ENCODE measurements at regions not wholly inside any gene's neighbourhood (a gene's known extent, or its start where the extent isn't known, plus 50 kb on each side); places are given as distances from the start of the nearest gene placed in this dataset.

DNA sequence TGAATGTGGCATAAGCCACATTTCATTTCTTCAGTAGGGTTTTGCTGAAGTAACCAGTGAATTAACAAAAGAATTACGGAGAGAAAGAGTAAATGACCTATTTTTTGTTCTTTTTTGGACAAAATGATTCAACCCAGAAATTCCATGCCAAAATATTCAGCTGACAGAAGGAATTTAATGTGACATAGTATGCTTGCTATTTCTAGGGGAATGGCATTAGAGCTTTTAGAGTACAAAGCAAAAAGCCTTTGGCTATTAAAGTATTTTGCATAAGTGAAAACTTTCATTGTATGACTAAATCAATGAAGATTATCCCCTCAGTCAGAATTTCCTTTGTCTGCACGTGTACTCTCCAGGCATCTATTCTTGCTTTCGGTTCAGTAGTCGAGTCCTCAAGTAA is 465.3 kb downstream of the COG6 start:
- intact Hi-C loops (cut with micrococcal nuclease; ENCODE audit: unreplicated experiment) (no loop called here), in situ Hi-C loops (cut with MboI) (no loop called here)
- ATAC-seq (no peak), DNase-seq (ENCODE audit: low read depth, low spot score) (no peak), FAIRE-seq (no peak)
- H3K4me2 ChIP-seq (ENCODE audit: control insufficient read depth, insufficient read depth): no peak overlapping the region
- CTCF ChIA-PET: interaction anchor here (0.8 to 1.4 kb wide), 3 partner anchors 9 to 263 kb away, joined by 3 to 4 read pairs (median 3); no protein-coding TSS in a partner anchor
- SMC1A ChIA-PET (ENCODE audit: uncharacterized antibody, unreplicated experiment): no interaction called here
- 50% methylated on average over 4 of the region's 4 CpGs for WGBS (ENCODE audit: insufficient coverage, insufficient replicate concordance, low lambda C conversion rate, missing lambda C conversion rate)
- no peak overlapping the region for H2AFZ ChIP-seq (ENCODE audit: control insufficient read depth, low read depth, low read length)
- H3K27me3 ChIP-seq (replicated peaks in 1 of 2; ENCODE audit: control insufficient read depth in 2 of 2, insufficient read depth in 2 of 2, low read length in 1 of 2): peaks cover 0 to 2% of the 10 kb centered on the region in 2 experiments; a peak in 1 of 4 replicates
- H3K79me2 ChIP-seq (ENCODE audit: control insufficient read depth, insufficient read depth, low read length): no peaks in the 10 kb centered on the region
- POLR2A ChIA-PET: no interaction called here
- TF ChIP-seq CHD2 (IDR thresholded peaks at IDR 0.05; ENCODE audit: borderline replicate concordance, low read depth, low read length) (no peak), CHD4 (IDR thresholded peaks at IDR 0.05) (no peak), NFXL1 (IDR thresholded peaks at IDR 0.05; ENCODE audit: borderline replicate concordance) (no peak), YY1 (IDR thresholded peaks at IDR 0.05; ENCODE audit: low read depth, low read length) (no peak), NR2C1 (IDR thresholded peaks at IDR 0.05) (no peak), DPF2 (IDR thresholded peaks at IDR 0.05) (no peak)
- H3K9ac ChIP-seq (ENCODE audit: control insufficient read depth, insufficient read depth, low read length): no peak overlapping the region
- H3K4me1 ChIP-seq (ENCODE audit: control insufficient read depth, insufficient read depth, low read length): no peaks in the 10 kb centered on the region
- H4K20me1 ChIP-seq (ENCODE audit: control insufficient read depth, insufficient read depth): no peaks in the 10 kb centered on the region
- no peaks in the 10 kb centered on the region for H3K36me3 ChIP-seq (ENCODE audit: control insufficient read depth in 2 of 2, insufficient read depth in 2 of 2, low read length in 1 of 2)
- H3K27ac ChIP-seq (ENCODE audit: control insufficient read depth, insufficient read depth): no peak overlapping the region
- RAD21 ChIA-PET (ENCODE audit: unreplicated experiment): no interaction called here
- no TSS peak for BruUV-seq (replicated peaks)
- peaks cover 2% of the 10 kb centered on the region; the same call in 1 of the 3 replicates for H3K9me3 ChIP-seq (replicated peaks; ENCODE audit: control insufficient read depth, insufficient read depth, low read length)
- no peak overlapping the region for H3K4me3 ChIP-seq

DNA sequence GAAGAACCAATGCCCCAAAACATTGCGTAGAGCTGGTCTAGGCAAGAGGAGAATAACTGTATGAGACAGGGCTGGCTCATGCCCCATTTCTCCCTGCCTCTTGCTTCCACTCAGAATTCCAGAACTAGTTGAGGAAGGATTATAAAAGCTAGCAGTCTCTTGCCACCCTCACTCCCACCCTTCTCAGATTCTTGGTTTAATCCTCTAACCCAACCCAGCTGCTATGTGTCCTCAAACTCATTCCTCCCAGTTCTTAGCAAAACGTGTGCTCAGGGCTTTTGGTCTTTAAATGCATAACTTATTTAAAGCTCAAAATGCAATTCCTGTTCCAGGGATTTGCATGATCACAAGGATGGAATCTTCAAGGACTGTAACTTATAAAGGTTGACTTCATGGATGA is 466.3 kb downstream of the COG6 start:
- SMC1A ChIA-PET (ENCODE audit: uncharacterized antibody, unreplicated experiment): no interaction called here
- Histone ChIP-seq H3K4me3 (no peak overlapping the region), H3K9me3 (replicated peaks; ENCODE audit: control insufficient read depth, insufficient read depth, low read length) (peaks cover 2% of the 10 kb centered on the region; the same call in 1 of the 3 replicates), H3K9ac (ENCODE audit: control insufficient read depth, insufficient read depth, low read length) (no peak overlapping the region), H3K27me3 (replicated peaks in 1 of 2; ENCODE audit: control insufficient read depth in 2 of 2, insufficient read depth in 2 of 2, low read length in 1 of 2) (0 out of 4 replicates have a peak, but pooled peaks cover 0 to 2% of the 10 kb centered on the region in 2 experiments), H2AFZ (ENCODE audit: control insufficient read depth, low read depth, low read length) (no peak overlapping the region), H3K4me2 (ENCODE audit: control insufficient read depth, insufficient read depth) (no peak overlapping the region), H3K27ac (ENCODE audit: control insufficient read depth, insufficient read depth) (no peak overlapping the region), H3K79me2 (ENCODE audit: control insufficient read depth, insufficient read depth, low read length) (no peaks in the 10 kb centered on the region), H3K4me1 (ENCODE audit: control insufficient read depth, insufficient read depth, low read length) (no peaks in the 10 kb centered on the region), H3K36me3 (ENCODE audit: control insufficient read depth in 2 of 2, insufficient read depth in 2 of 2, low read length in 1 of 2) (no peaks in the 10 kb centered on the region), H4K20me1 (ENCODE audit: control insufficient read depth, insufficient read depth) (no peaks in the 10 kb centered on the region)
- in situ Hi-C loops (cut with MboI) (no loop called here), intact Hi-C loops (cut with micrococcal nuclease; ENCODE audit: unreplicated experiment) (no loop called here)
- ATAC-seq (no peak), FAIRE-seq (no peak), DNase-seq (ENCODE audit: low read depth, low spot score) (no peak)
- 47% methylated on average over 2 of the region's 2 CpGs for WGBS (ENCODE audit: insufficient coverage, insufficient replicate concordance, low lambda C conversion rate, missing lambda C conversion rate)
- POLR2A ChIA-PET: no interaction called here
- RAD21 ChIA-PET (ENCODE audit: unreplicated experiment): no interaction called here
- BruUV-seq (replicated peaks): no TSS peak
- CTCF ChIA-PET: interaction anchor here (0.8 to 1.4 kb wide), 2 partner anchors 11 to 263 kb away, joined by 3 read pairs; no protein-coding TSS in a partner anchor
- no peak for TF ChIP-seq RUNX3 (IDR thresholded peaks at IDR 0.05; ENCODE audit: low read length)
- TF ChIP-seq SMAD1 (IDR thresholded peaks at IDR 0.05; ENCODE audit: low read depth, partially characterized antibody): no peak
- TF ChIP-seq CBX5 (IDR thresholded peaks at IDR 0.05; ENCODE audit: low read depth): no peak
- TF ChIP-seq CHD2 (IDR thresholded peaks at IDR 0.05; ENCODE audit: borderline replicate concordance, low read depth, low read length): no peak
- no peak for TF ChIP-seq SUPT20H (IDR thresholded peaks at IDR 0.05; ENCODE audit: borderline replicate concordance, control insufficient read depth, low read depth, low read length)
- TF ChIP-seq NFXL1 (IDR thresholded peaks at IDR 0.05; ENCODE audit: borderline replicate concordance): no peak
- TF ChIP-seq, protein P1, sequence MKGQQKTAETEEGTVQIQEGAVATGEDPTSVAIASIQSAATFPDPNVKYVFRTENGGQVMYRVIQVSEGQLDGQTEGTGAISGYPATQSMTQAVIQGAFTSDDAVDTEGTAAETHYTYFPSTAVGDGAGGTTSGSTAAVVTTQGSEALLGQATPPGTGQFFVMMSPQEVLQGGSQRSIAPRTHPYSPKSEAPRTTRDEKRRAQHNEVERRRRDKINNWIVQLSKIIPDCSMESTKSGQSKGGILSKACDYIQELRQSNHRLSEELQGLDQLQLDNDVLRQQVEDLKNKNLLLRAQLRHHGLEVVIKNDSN (IDR thresholded peaks at IDR 0.05; ENCODE audit: borderline replicate concordance, extremely low read length, insufficient read depth, low read depth, low read length): no peak
- no peak for TF ChIP-seq IKZF2 (IDR thresholded peaks at IDR 0.05)
- TF ChIP-seq, protein P2, sequence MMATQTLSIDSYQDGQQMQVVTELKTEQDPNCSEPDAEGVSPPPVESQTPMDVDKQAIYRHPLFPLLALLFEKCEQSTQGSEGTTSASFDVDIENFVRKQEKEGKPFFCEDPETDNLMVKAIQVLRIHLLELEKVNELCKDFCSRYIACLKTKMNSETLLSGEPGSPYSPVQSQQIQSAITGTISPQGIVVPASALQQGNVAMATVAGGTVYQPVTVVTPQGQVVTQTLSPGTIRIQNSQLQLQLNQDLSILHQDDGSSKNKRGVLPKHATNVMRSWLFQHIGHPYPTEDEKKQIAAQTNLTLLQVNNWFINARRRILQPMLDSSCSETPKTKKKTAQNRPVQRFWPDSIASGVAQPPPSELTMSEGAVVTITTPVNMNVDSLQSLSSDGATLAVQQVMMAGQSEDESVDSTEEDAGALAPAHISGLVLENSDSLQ (IDR thresholded peaks at IDR 0.05): no peak
- TF ChIP-seq PBX3 (IDR thresholded peaks at IDR 0.05; ENCODE audit: insufficient replicate concordance, low read depth, low read length): no peak
